Esophagus squamous epithelium (tissue), 5 donors: ENCODE measurements at regions not wholly inside any gene's neighbourhood (a gene's known extent, or its start where the extent isn't known, plus 50 kb on each side); places are given as distances from the start of the nearest gene placed in this dataset.
A peak's percentile ranks its signal among the peaks of the same experiment; 100 is the strongest.

Experiments
- DNase-seq: peaks from one replicate; lab custom pipeline; 2025; lab: John Stamatoyannopoulos, UW
- H3K27ac ChIP-seq, 4 donors: fragments of 200-600 bp; sonication (generic); one replicate each; pipeline ENCODE4 v1.5.1; 2016 to 2019; ENCODE audit warnings: mild to moderate bottlenecking in 1 of 4
- H3K27me3 ChIP-seq, 4 donors: fragments of 200-600 bp; sonication (generic); 1 replicate in 3 of 4; 2 replicates in 1 of 4; pipeline versions ENCODE4 v1.5.1 to v1.6.0; 2017 to 2021; ENCODE audit warnings: antibody characterized with exemption in 1 of 4
- H3K36me3 ChIP-seq, 3 donors: fragments of 200-600 bp; sonication (generic); one replicate each; pipeline ENCODE4 v1.5.1; 2016 to 2019
- H3K4me1 ChIP-seq, 3 donors: fragments of 200-600 bp; sonication (generic); one replicate each; pipeline ENCODE4 v1.5.1; 2017 to 2019
- H3K4me3 ChIP-seq, 4 donors: fragments of 200-600 bp; sonication (generic); 1 replicate in 3 of 4; 2 replicates in 1 of 4; pipeline ENCODE4 v1.5.1; 2016 to 2019; ENCODE audit warnings: mild to moderate bottlenecking in 2 of 4, moderate library complexity in 1 of 4
- H3K9me3 ChIP-seq, 3 donors: fragments of 200-600 bp; sonication (generic); one replicate each; pipeline ENCODE4 v1.5.1; 2016 to 2019
- POLR2A ChIP-seq, 4 donors: fragments of 450-650 bp; IDR thresholded peaks; one replicate each; pipeline ENCODE4 v1.6.1; 2017; ENCODE audit warnings: antibody characterized with exemption in 4 of 4, mild to moderate bottlenecking in 4 of 4, moderate library complexity in 3 of 4
- whole genome bisulfite sequencing, 2 donors: methylation state at CpG; one replicate each; pipeline ENCODE4 v1.1.5; 2018; 5-methylcytosine and 5-hydroxymethylcytosine counted together
- intact Hi-C: fragments of 100-400 bp; cut with DNase I; formaldehyde crosslinking; loops from one replicate; pipeline ENCODE4 v1.15.0; 2022
- TF ChIP-seq, protein P1 (sequence below), 6 experiments: fragments of 450-650 bp in 4 of 6; fragments of 200-600 bp in 2 of 6; sonication (generic) in 2 of 6; IDR thresholded peaks; one replicate each; pipeline ENCODE4 v1.5.1; 2016 to 2019; ENCODE audit warnings: antibody characterized with exemption in 6 of 6, mild to moderate bottlenecking in 4 of 6, moderate library complexity in 4 of 6
- donor health status: DM: yes; HTN: yes; CAD: no.

DNA sequence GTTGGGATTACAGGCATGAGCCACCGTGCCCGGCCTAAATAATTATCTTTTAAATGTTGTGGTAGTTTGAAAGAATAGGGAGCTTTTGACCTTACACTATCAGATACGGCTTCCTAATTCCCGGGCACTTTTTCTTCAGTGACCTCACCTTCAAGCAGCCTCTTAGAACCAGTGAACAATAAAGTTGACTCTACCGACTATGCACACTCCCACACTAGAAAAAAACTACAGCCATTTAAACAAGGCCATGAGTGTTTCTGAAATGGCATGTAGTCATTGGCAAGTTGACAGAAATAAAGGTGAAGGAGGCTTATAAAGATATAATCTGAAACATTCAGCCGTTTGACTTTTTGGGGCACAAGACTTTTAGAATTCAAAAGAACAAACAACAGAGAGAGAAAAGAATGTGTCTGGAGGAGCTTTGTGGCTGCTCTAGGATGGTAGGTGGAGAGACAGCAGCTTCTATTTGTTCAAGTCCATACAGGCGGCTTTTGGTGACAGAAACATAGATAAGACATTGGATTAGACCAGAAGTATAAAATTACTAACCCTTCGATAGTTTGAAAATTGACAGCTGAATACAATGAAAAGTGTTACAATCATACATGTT is 75.2 kb downstream of the GJA1 start:
- intact Hi-C loops, result no loop called here
- no peak for DNase-seq
- Histone ChIP-seq H3K9me3 (no peaks in the 10 kb centered on the region), H3K27ac (no peak overlapping the region), H3K36me3 (no peaks in the 10 kb centered on the region), H3K27me3 (no peaks in the 10 kb centered on the region), H3K4me1 (no peaks in the 10 kb centered on the region), H3K4me3 (no peak overlapping the region)
- WGBS, 2 donors, result 56 to 65% methylated on average over 8 of the region's 8 CpGs
- no peak for TF ChIP-seq POLR2A (IDR thresholded peaks at IDR 0.05)
- TF ChIP-seq, protein P1, sequence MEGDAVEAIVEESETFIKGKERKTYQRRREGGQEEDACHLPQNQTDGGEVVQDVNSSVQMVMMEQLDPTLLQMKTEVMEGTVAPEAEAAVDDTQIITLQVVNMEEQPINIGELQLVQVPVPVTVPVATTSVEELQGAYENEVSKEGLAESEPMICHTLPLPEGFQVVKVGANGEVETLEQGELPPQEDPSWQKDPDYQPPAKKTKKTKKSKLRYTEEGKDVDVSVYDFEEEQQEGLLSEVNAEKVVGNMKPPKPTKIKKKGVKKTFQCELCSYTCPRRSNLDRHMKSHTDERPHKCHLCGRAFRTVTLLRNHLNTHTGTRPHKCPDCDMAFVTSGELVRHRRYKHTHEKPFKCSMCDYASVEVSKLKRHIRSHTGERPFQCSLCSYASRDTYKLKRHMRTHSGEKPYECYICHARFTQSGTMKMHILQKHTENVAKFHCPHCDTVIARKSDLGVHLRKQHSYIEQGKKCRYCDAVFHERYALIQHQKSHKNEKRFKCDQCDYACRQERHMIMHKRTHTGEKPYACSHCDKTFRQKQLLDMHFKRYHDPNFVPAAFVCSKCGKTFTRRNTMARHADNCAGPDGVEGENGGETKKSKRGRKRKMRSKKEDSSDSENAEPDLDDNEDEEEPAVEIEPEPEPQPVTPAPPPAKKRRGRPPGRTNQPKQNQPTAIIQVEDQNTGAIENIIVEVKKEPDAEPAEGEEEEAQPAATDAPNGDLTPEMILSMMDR (IDR thresholded peaks at IDR 0.05), result no peak

DNA sequence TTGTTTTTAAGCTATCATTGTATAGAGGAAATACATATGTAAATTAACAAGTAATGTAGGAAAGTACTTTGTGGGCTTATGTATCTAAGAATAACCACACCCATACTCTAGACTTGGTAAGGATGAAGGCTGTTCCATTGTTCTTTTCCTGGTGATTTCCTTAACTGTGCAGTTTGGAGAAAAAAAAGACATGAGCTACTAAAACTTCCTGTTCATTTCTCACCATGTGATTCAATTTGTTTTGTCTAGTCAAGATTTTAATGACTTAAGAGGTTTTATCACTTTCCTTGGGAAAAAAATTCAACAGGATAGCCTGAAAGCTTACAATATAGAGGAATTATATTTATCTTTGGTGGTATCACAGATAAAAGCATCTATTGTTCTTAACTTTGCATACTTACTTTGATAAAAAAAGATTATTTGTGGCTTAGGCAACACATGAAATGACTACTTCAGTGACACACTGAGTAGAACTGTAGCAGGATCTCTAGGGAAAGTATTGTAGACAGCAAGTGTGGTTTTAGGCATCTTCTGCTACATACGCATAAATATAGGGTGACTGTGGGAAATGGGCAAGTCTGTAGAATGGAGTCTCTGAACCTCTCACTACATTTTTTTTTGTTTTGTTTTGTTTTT is 80.3 kb downstream of the GJA1 start:
- peaks cover 0 to 3% (median 1%) of the 10 kb centered on the region in 3 donors for H3K4me1 ChIP-seq
- H3K27ac ChIP-seq, result no peak overlapping the region
- H3K9me3 ChIP-seq, result no peaks in the 10 kb centered on the region
- intact Hi-C loops, result no loop called here
- H3K4me3 ChIP-seq, result no peak overlapping the region
- TF ChIP-seq, protein P1 (IDR thresholded peaks at IDR 0.05), result no peak
- no peak for TF ChIP-seq POLR2A (IDR thresholded peaks at IDR 0.05)
- DNase-seq, result no peak
- H3K36me3 ChIP-seq, result no peaks in the 10 kb centered on the region
- H3K27me3 ChIP-seq, result no peaks in the 10 kb centered on the region
- WGBS, 2 donors, result 83 to 95% methylated on average over 1 of the region's 1 CpG

DNA sequence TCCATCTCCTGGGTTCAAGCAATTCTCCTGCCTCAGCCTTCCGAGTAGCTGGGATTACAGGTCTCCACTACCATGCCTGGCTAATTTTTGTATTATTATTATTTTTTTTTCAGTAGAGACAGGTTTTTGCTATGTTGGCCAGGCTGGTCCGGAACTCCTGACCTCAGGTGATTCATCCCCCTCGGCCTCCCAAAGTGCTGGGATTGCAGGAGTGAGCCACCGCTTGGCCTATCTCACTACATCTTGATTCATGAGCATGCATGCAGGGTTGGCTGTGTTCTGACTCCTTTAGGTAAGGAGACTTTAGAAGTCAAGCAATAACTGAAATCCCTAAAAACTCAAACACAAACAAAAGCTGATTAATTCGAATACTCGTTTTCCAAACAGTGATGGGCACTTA is 80.9 kb downstream of the GJA1 start:
- 80 to 86% methylated on average over 5 to 6 of the region's 6 CpGs for WGBS, 2 donors
- TF ChIP-seq, protein P1 (IDR thresholded peaks at IDR 0.05), result no peak
- no peak for TF ChIP-seq POLR2A (IDR thresholded peaks at IDR 0.05)
- H3K4me1 ChIP-seq, result peaks cover 0 to 7% (median 3%) of the 10 kb centered on the region in 3 donors

DNA sequence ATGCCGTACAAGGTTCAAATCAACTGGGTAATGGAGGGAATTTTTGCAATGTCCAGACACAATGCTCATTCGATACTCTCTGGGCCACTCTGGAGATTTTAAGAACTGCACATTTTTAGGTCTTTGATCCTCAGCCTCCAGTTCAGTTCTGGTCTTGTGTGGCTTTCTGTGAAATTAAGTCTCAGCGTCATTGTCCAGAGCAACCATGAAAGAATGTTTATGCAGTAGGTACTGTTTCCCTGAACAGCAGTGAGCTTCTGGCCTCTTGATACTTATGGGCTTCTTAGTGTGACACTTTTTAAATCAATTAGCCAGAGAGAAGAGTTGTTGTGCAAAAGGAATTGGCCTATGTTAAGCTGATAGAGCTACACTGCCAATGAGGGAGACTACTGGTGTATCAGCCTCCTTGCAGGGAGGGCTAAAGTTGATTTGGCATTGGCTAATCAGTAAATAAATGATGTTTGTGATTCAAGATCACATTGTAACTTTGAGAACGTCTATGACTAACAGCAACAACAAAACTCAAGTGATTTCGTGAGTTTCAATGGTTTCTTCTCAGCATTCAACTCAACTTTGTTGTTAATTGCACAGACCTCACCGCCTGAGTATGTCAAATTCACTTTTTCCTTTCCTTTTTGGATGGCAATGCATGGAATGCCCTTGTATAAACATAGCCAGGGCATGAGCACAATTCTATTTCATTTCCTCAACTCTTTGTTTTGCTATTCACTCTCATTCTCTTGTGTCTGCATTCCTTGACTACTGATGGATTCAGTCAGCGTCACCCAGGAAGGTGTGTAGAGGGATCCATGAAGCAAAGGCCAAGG is 85.1 kb downstream of the GJA1 start:
- peaks cover 0 to 29% (median 14%) of the 10 kb centered on the region in 3 donors for H3K4me1 ChIP-seq
- no peak overlapping the region for H3K4me3 ChIP-seq
- H3K9me3 ChIP-seq, result no peaks in the 10 kb centered on the region
- TF ChIP-seq, protein P1 (IDR thresholded peaks at IDR 0.05), result no peak
- no peak for TF ChIP-seq POLR2A (IDR thresholded peaks at IDR 0.05)
- intact Hi-C loops, result no loop called here
- H3K36me3 ChIP-seq, result no peaks in the 10 kb centered on the region
- WGBS, 2 donors, result 53 to 80% methylated on average over 7 of the region's 7 CpGs
- H3K27me3 ChIP-seq, result no peaks in the 10 kb centered on the region
- DNase-seq, result no peak
- peak overlapping the region in 2 of 4 donors; percentile 56 to 78 for H3K27ac ChIP-seq

More for the DNA sequence above, 80.9 kb downstream of the GJA1 start:
- Histone ChIP-seq H3K36me3 (no peaks in the 10 kb centered on the region), H3K27me3 (no peaks in the 10 kb centered on the region), H3K4me3 (no peak overlapping the region), H3K27ac (no peak overlapping the region), H3K9me3 (no peaks in the 10 kb centered on the region)
- intact Hi-C loops, result no loop called here
- no peak for DNase-seq

DNA sequence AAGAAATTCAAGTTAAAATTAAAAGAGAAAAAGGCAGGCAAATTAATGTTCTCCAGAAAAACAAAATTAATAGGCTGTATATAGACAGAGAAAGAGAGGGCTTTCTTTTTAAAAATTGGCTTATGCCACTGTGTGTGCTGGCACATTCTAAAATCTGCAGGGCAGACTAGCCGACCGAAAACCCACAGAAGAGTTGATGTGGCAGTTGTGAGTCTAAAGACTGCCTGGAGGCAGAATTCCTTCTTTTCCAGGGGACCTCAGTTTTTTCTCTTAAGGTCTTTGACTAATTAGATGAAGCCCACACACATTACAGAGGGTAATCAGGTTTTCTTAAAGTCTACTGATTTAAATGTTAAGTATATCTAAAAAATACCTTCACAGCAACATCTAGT is 85.7 kb downstream of the GJA1 start:
- Histone ChIP-seq H3K36me3 (no peaks in the 10 kb centered on the region), H3K27me3 (no peaks in the 10 kb centered on the region), H3K9me3 (no peaks in the 10 kb centered on the region), H3K4me3 (no peak overlapping the region), H3K27ac (peak overlapping the region in 2 of 4 donors; percentile 78 to 80), H3K4me1 (peaks cover 0 to 29% (median 14%) of the 10 kb centered on the region in 3 donors)
- no peak for DNase-seq
- 47 to 67% methylated on average over 2 of the region's 2 CpGs for WGBS, 2 donors
- intact Hi-C loops, result no loop called here
- TF ChIP-seq POLR2A (IDR thresholded peaks at IDR 0.05), result no peak
- TF ChIP-seq, protein P1 (IDR thresholded peaks at IDR 0.05), result no peak
